ENCODE measurements at regions not wholly inside any gene's neighbourhood (a gene's known extent, or its start where the extent isn't known, plus 50 kb on each side); places are given as distances from the start of the nearest gene placed in this dataset.
"Not testable (repeated sequence)": the region's sequence is repeated elsewhere in the genome, so short reads cannot be mapped to it uniquely, and the experiment has no call there.

- no peak for DNase-seq
These were observed 227.9 kb upstream of the PITX2 start for GRCh38 chr4:110850461-110851442.

GRCh38 chr4:110851989-110852388, 229.1 kb upstream of the PITX2 start:
- DNase-seq, result no peak

GRCh38 chr4:110852793-110853192, 229.9 kb upstream of the PITX2 start:
- DNase-seq, result no peak

GRCh38 chr4:110853242-110853641, 230.4 kb upstream of the PITX2 start:
- DNase-seq, result no peak

- DNase-seq, result no peak
These were observed 231.3 kb upstream of the PITX2 start for GRCh38 chr4:110854021-110854678.

GRCh38 chr4:110860125-110860524, 237.2 kb upstream of the PITX2 start:
- DNase-seq, result no peak

- DNase-seq, result no peak
These were observed 238.0 kb upstream of the PITX2 start for GRCh38 chr4:110860901-110861300.

GRCh38 chr4:110865611-110866259, 242.9 kb upstream of the PITX2 start:
- no peak for DNase-seq

- DNase-seq, result no peak
These were observed 244.5 kb upstream of the PITX2 start for GRCh38 chr4:110867251-110867960.

- no peak for DNase-seq
These were observed 245.3 kb upstream of the PITX2 start for GRCh38 chr4:110867981-110868720.

- DNase-seq, result no peak
These were observed 246.2 kb upstream of the PITX2 start for GRCh38 chr4:110869114-110869513.

- DNase-seq, result no peak
These were observed 247.1 kb upstream of the PITX2 start for GRCh38 chr4:110869862-110870572.

- DNase-seq, result not testable (repeated sequence)
These were observed 253.3 kb upstream of the PITX2 start for GRCh38 chr4:110876214-110876613.

- DNase-seq, result no peak
These were observed 254.0 kb upstream of the PITX2 start for GRCh38 chr4:110876866-110877265.

GRCh38 chr4:110877778-110878370, 255.0 kb upstream of the PITX2 start:
- DNase-seq, result no peak

- no peak for DNase-seq
These were observed 255.5 kb upstream of the PITX2 start for GRCh38 chr4:110878413-110878812.

- DNase-seq, result no peak
These were observed 256.1 kb upstream of the PITX2 start for GRCh38 chr4:110878956-110879355.

- no peak for DNase-seq
These were observed 263.4 kb upstream of the PITX2 start for GRCh38 chr4:110886270-110886669.

GRCh38 chr4:110886856-110887255, 264.0 kb upstream of the PITX2 start:
- DNase-seq, result no peak

GRCh38 chr4:110897784-110898183, 274.9 kb upstream of the PITX2 start:
- DNase-seq, result no peak

GRCh38 chr4:110898290-110898689, 275.4 kb upstream of the PITX2 start:
- no peak for DNase-seq

Data from stimulated activated CD4-positive, alpha-beta T cell treated with anti-CD3 and anti-CD28 coated beads, Interleukin-2, amount 100 ng/mL, for 24 hours (primary cell).